ENCODE measurements at regions not wholly inside any gene's neighbourhood (a gene's known extent, or its start where the extent isn't known, plus 50 kb on each side); places are given as distances from the start of the nearest gene placed in this dataset.

DNA sequence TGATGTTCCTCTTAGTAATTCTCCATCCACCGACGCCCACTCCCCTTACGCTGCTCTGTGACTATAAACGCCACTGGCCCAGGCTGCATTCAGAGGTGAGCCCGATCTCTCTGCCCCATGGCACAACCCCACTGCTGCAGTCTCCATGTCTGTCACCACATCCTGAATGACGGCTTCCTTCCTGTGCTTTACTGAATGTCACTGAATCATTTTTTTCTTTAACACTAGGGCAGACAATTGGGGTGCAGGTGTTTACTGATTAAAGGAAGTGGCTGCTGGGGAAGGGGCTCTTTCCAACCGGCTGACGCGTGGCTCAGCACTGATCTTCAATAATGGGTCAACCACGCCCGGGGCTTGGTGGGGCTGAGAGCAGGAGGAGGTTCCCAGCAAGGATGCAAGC lies 208.3 kb downstream of the USP6NL start (continued):
- TF ChIP-seq, protein P1, sequence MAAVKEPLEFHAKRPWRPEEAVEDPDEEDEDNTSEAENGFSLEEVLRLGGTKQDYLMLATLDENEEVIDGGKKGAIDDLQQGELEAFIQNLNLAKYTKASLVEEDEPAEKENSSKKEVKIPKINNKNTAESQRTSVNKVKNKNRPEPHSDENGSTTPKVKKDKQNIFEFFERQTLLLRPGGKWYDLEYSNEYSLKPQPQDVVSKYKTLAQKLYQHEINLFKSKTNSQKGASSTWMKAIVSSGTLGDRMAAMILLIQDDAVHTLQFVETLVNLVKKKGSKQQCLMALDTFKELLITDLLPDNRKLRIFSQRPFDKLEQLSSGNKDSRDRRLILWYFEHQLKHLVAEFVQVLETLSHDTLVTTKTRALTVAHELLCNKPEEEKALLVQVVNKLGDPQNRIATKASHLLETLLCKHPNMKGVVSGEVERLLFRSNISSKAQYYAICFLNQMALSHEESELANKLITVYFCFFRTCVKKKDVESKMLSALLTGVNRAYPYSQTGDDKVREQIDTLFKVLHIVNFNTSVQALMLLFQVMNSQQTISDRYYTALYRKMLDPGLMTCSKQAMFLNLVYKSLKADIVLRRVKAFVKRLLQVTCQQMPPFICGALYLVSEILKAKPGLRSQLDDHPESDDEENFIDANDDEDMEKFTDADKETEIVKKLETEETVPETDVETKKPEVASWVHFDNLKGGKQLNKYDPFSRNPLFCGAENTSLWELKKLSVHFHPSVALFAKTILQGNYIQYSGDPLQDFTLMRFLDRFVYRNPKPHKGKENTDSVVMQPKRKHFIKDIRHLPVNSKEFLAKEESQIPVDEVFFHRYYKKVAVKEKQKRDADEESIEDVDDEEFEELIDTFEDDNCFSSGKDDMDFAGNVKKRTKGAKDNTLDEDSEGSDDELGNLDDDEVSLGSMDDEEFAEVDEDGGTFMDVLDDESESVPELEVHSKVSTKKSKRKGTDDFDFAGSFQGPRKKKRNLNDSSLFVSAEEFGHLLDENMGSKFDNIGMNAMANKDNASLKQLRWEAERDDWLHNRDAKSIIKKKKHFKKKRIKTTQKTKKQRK (IDR thresholded peaks at IDR 0.05; ENCODE audit: low read depth, low read length): no peak
- no peak for TF ChIP-seq RUNX3 (IDR thresholded peaks at IDR 0.05; ENCODE audit: low read length)
- TF ChIP-seq EGR1 (IDR thresholded peaks at IDR 0.05; ENCODE audit: borderline replicate concordance in 1 of 2, low read depth in 2 of 2, low read length in 2 of 2): no peak
- no peak for TF ChIP-seq TARDBP (IDR thresholded peaks at IDR 0.05; ENCODE audit: borderline replicate concordance)
- TF ChIP-seq, protein P2, sequence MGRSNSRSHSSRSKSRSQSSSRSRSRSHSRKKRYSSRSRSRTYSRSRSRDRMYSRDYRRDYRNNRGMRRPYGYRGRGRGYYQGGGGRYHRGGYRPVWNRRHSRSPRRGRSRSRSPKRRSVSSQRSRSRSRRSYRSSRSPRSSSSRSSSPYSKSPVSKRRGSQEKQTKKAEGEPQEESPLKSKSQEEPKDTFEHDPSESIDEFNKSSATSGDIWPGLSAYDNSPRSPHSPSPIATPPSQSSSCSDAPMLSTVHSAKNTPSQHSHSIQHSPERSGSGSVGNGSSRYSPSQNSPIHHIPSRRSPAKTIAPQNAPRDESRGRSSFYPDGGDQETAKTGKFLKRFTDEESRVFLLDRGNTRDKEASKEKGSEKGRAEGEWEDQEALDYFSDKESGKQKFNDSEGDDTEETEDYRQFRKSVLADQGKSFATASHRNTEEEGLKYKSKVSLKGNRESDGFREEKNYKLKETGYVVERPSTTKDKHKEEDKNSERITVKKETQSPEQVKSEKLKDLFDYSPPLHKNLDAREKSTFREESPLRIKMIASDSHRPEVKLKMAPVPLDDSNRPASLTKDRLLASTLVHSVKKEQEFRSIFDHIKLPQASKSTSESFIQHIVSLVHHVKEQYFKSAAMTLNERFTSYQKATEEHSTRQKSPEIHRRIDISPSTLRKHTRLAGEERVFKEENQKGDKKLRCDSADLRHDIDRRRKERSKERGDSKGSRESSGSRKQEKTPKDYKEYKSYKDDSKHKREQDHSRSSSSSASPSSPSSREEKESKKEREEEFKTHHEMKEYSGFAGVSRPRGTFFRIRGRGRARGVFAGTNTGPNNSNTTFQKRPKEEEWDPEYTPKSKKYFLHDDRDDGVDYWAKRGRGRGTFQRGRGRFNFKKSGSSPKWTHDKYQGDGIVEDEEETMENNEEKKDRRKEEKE (IDR thresholded peaks at IDR 0.05): no peak
- no peak for TF ChIP-seq SUPT20H (IDR thresholded peaks at IDR 0.05; ENCODE audit: borderline replicate concordance, control insufficient read depth, low read depth, low read length)
- TF ChIP-seq POU2F2 (IDR thresholded peaks at IDR 0.05; ENCODE audit: borderline replicate concordance, low read depth, low read length): no peak
- TF ChIP-seq IRF4 (IDR thresholded peaks at IDR 0.05; ENCODE audit: low read depth, low read length): no peak
- no peak for TF ChIP-seq KLF5 (IDR thresholded peaks at IDR 0.05; ENCODE audit: partially characterized antibody)
- TF ChIP-seq ATF7 (IDR thresholded peaks at IDR 0.05; ENCODE audit: low read depth): no peak
- no peak for TF ChIP-seq SUZ12 (IDR thresholded peaks at IDR 0.05; ENCODE audit: unreplicated experiment)

Measured in GM12878 (cell line).